Glutamatergic neuron (in vitro differentiated cells): ENCODE measurements at regions not wholly inside any gene's neighbourhood (a gene's known extent, or its start where the extent isn't known, plus 50 kb on each side); places are given as distances from the start of the nearest gene placed in this dataset.

Experiments
- DNase-seq: peaks from one replicate; pipeline ENCODE4 v3.0.0; 2022
- H3K27ac Mint-ChIP-seq: one replicate; pipeline ENCODE4 v1.8.0; 2020; ENCODE audit warnings: mild to moderate bottlenecking, mixed read lengths, inconsistent platforms; ENCODE audit not compliant: unreplicated experiment
- H3K27me3 Mint-ChIP-seq: one replicate; pipeline ENCODE4 v1.8.0; 2020; ENCODE audit warnings: mild to moderate bottlenecking, moderate library complexity, mixed read lengths, inconsistent platforms; ENCODE audit not compliant: unreplicated experiment
- H3K36me3 Mint-ChIP-seq: one replicate; pipeline ENCODE4 v1.8.0; 2020; ENCODE audit warnings: mild to moderate bottlenecking, mixed read lengths, inconsistent platforms; ENCODE audit not compliant: unreplicated experiment
- H3K4me1 Mint-ChIP-seq: one replicate; pipeline ENCODE4 v1.8.0; 2020; ENCODE audit warnings: mild to moderate bottlenecking, low read depth, mixed read lengths, inconsistent platforms; ENCODE audit not compliant: unreplicated experiment
- H3K4me3 Mint-ChIP-seq: one replicate; pipeline ENCODE4 v1.8.0; 2020; ENCODE audit warnings: mild to moderate bottlenecking, mixed read lengths, inconsistent platforms; ENCODE audit not compliant: unreplicated experiment
- H3K9me3 Mint-ChIP-seq: one replicate; pipeline ENCODE4 v1.8.0; 2020; ENCODE audit warnings: mild to moderate bottlenecking, moderate library complexity, mixed read lengths, inconsistent platforms; ENCODE audit not compliant: unreplicated experiment
- CTCF ChIP-seq: fragments of 200-600 bp; sonication (generic); IDR thresholded peaks from one replicate; pipeline ENCODE4 v1.5.0; 2021; ENCODE audit not compliant: partially characterized antibody, unreplicated experiment

- peaks cover under 1% of the 10 kb centered on the region for H3K27me3 Mint-ChIP-seq
- H3K36me3 Mint-ChIP-seq, result peaks cover 14% of the 10 kb centered on the region
- H3K27ac Mint-ChIP-seq, result no peak overlapping the region
- no peak for TF ChIP-seq CTCF
- H3K4me1 Mint-ChIP-seq, result peaks cover 26% of the 10 kb centered on the region
- H3K4me3 Mint-ChIP-seq, result no peak overlapping the region
- no peak for DNase-seq
- H3K9me3 Mint-ChIP-seq, result peaks cover 4% of the 10 kb centered on the region
These were observed 255.0 kb upstream of the SASH1 start for GRCh38 chr6:148087659-148088058.

- H3K27me3 Mint-ChIP-seq, result no peaks in the 10 kb centered on the region
- H3K9me3 Mint-ChIP-seq, result peaks cover 4% of the 10 kb centered on the region
- no peak overlapping the region for H3K27ac Mint-ChIP-seq
- no peak overlapping the region for H3K4me3 Mint-ChIP-seq
- no peak for TF ChIP-seq CTCF
- H3K36me3 Mint-ChIP-seq, result peaks cover 14% of the 10 kb centered on the region
- peaks cover 13% of the 10 kb centered on the region for H3K4me1 Mint-ChIP-seq
- DNase-seq, result no peak
These were observed 252.3 kb upstream of the SASH1 start for GRCh38 chr6:148090326-148090725.

GRCh38 chr6:148091394-148091793 lies 251.2 kb upstream of the SASH1 start:
- H3K4me3 Mint-ChIP-seq, result no peak overlapping the region
- no peaks in the 10 kb centered on the region for H3K27me3 Mint-ChIP-seq
- peaks cover 4% of the 10 kb centered on the region for H3K9me3 Mint-ChIP-seq
- no peak overlapping the region for H3K27ac Mint-ChIP-seq
- no peak for TF ChIP-seq CTCF
- H3K36me3 Mint-ChIP-seq, result peaks cover 14% of the 10 kb centered on the region
- H3K4me1 Mint-ChIP-seq, result peaks cover 4% of the 10 kb centered on the region
- no peak for DNase-seq

- Mint-ChIP-seq H3K9me3 (no peaks in the 10 kb centered on the region), H3K4me1 (peaks cover 7% of the 10 kb centered on the region), H3K27ac (no peak overlapping the region), H3K27me3 (peaks cover 3% of the 10 kb centered on the region), H3K4me3 (no peak overlapping the region), H3K36me3 (peaks cover 5% of the 10 kb centered on the region)
- no peak for TF ChIP-seq CTCF
- DNase-seq, result no peak
These were observed 239.2 kb upstream of the SASH1 start for GRCh38 chr6:148103436-148103835.

- no peak for DNase-seq
- H3K9me3 Mint-ChIP-seq, result no peaks in the 10 kb centered on the region
- peaks cover 10% of the 10 kb centered on the region for H3K4me1 Mint-ChIP-seq
- peaks cover 5% of the 10 kb centered on the region for H3K36me3 Mint-ChIP-seq
- no peak overlapping the region for H3K27ac Mint-ChIP-seq
- no peak for TF ChIP-seq CTCF
- peaks cover 3% of the 10 kb centered on the region for H3K27me3 Mint-ChIP-seq
- no peak overlapping the region for H3K4me3 Mint-ChIP-seq
These were observed 238.5 kb upstream of the SASH1 start for GRCh38 chr6:148104131-148104530.
